GM18870 (cell line): ENCODE measurements at regions not wholly inside any gene's neighbourhood (a gene's known extent, or its start where the extent isn't known, plus 50 kb on each side); places are given as distances from the start of the nearest gene placed in this dataset.

Experiments
- ATAC-seq: cut with Tn5 transposase; IDR thresholded peaks from one replicate; pipeline ENCODE4 v1.9.1; 2021; ENCODE audit warnings: moderate library complexity; ENCODE audit not compliant: unreplicated experiment

DNA sequence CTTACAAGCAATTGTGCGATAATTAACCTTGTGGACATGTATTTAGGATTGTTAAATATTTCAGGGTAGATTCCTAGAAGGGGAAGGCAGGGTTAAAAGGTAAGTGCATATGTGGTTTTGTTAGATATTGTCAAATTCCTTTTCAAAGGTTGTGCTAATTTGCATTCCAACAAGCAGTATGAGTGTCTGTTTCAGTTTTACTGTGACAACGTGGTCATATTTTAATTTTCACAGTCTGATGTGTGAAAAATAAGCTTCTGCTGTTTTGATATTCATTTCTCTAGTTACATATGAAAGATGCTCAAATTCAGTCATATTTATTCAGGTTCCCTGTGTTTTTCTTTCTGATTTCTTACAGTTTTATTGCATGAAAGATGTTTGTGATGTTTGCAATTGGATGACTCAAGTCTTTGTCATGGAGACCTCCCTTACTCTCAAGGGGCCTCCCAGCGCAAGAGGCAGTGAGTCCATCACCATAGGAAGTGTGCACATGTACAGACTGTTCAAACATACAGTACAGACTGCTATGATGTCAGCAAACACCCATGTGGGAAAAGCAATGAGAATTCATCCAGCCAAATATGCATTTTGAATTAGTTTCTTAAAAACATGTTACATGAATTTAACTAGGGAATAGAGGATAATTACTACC, 310.8 kb downstream of the GALR1 start:
- ATAC-seq, result peak; percentile 96

DNA sequence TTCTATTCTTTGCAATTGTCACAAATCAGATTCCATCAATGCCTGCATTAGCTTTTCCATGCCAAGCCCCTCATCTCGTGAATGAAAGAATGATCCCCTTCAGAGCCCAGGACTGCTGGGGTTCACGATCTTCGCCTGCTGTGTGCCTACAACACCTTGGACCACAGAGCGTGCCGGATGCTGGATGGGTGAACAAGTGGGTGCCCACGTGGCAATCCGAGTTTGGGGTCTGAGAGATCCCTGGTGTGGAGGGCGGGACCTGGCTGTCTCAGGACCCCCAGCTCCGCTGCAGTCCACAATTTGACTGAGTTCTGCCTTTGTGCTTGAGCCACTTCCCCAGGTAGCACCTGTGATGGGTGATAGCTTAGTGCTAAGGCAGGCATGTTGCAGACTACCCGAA, 317.0 kb downstream of the GALR1 start:
- no peak for ATAC-seq

DNA sequence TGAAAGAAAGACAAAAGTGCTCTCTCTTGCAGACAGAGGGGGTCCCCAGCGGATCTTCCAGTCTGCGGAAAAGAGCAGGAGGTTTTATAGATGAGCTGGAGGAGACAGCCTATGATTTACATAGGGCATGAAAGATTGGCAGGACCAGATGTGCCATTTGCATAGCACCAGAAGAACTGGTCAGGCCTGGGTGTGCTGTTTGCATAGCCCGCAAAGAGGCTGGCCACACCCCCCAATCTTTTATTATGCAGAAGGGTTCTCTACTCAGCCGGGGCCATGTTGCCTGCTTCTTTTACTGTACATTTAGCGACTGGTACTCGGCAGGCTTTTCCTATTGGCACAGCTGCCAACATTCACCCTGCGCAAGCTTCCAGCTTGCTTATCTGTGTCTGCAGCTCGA, 317.6 kb downstream of the GALR1 start:
- no peak for ATAC-seq

DNA sequence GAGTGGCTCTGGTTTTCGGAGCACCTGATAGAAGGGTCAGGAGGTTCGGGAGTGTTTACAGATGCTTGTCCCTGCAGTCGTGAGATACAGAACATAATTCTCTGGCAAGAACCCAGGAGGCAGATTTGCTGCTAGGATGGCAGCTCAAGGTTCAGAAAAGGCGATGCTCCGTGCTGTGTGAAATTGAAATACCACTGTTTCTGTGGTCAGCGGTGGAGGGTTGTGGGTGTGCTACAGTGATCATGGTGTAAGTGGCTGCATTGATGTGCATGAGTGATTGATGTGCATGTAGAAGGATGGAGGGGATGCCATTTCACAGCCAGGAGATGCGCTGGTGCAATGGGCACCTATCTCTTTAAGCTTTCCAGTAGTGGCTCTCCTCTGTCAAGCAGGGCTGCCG, 322.1 kb downstream of the GALR1 start:
- no peak for ATAC-seq

DNA sequence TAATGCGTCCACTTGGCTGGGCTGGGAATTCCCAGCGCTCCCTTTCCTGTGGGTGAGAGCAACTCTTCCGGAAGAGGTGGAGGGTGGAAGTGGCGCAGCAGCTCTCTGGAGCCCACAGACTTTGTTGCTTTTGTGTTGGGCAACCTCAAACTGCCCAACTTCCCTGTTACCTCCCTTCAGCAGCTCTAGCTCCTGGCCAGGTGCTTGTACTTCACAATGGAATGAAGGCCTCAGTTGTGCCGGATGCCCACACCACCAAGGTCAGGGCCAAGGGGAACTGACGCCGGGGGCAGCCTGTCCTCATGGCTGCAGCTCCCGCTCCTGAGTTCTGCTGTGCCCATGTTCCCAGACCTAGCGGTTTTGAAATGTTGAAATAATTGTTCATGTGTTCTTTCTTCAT, 322.9 kb downstream of the GALR1 start:
- ATAC-seq, result no peak

DNA sequence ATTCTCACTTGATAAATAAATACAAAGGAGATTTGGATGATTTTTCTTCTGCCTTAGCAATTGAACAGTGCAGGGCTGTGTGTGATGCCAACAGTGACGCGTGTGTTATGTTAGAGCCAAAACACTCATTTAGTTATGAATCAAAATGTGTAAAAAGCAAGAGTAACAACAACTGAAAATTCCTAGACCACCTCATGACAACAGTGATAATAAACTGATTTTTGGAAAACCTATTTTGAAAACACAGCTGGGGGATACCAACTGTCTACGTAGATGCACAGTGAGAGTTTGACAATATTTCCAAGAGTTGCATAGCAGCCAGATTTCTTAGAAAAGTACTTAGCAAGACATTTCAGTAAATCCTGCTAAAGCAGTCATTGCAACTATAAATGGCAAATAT, 323.9 kb downstream of the GALR1 start:
- ATAC-seq, result no peak

DNA sequence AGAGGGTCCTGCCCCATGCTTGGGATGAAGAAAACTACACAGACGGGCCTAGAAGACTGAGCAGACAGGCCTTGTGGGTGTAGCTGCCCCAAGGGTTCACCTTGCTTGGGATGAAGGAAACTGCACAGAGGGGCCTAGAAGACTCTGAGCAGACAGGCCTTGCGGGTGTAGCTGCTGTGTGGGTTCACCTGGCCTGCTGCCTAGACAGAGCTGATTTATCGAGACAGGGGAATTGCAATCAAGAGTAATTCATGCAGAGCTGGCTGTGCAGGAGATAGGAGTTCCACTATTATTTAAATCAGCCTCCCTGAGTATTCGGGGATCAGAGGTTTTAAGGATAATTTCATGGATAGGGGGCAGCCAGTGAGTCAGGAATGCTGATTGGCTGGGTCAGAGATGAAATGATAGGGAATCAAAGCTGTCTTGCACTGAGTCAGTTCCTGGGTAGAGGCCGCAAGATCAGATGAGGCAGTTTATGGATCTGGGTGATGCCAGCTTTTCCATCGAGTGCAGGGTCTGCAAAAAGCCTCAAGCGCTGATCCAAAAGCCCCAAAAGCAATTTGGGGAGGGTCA, 341.4 kb downstream of the GALR1 start:
- no peak for ATAC-seq

DNA sequence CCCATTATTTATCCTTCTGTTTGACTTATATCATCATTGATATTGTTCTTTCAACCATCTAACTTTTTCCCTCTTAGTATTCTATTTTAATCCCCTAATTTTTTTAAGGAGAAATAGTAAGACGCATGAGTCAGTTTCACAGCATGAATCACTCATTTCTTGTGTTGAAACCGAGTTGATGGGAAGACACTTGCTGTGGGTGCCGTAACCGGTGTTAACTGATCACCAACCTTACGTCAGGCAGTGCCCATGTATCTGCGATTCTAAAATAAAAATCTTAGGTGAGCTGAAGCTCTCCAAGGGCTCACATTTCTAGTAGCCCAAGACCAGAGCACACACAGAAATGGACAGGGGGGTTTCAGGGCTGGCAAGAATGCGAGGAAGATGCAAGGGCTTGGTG, 348.1 kb downstream of the GALR1 start:
- ATAC-seq, result no peak

DNA sequence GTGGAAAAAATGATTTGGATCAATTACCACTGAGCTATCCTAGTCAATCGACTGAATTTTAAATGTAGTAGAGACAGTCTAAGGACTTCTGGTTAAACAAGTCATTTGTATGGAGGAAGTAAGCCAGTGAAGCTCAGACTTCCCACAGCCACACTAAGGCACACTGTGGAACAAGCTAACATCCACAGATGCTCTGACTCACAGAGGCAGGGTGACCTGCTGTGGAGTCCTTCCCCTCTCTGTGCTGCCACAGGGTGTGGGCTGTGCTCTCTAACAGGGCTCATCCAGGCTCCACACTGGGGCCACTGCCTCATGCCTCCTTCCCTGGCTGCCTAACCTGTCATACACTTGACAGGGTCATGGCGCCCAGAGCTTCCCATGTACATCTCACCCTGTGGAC, 351.0 kb downstream of the GALR1 start:
- no peak for ATAC-seq

DNA sequence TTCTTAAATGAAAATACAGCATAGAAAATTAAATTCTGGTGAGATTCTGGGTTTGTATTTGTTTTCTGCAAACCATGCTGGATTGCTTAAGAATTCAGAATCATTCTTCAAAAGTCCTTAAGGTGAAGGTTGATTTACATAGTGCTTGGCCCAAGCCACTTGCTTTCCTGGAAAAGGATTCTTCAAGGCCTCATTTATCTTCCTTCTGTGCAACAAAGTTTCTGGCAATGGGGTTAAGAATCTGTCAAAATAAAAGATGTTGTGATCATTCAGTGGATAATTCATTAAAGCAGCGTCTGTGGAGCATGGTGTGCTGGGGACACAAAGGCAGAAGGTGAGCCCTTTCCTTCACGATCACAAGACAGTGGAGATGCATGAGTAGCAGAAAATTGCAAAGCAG, 351.9 kb downstream of the GALR1 start:
- ATAC-seq, result no peak

DNA sequence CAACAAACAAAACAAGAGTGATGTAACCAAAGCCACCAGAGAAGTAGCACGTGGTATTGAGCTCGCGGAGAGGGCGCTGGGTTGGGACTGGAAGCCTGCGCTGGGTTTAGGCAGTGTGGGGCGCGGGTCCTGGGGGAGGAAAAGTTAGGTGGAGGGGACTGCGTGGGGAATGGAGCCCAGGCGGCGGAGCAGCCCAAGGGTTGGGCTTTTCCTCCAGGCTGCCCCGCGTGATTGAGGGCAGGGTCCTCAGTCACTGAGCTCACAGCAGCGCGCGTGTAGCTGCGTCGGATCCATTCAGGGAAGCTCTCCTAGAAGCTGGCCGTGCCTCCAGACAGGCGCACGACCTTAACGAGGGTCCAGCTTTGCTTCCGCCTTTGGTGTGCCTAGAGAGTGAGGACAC, 357.4 kb downstream of the GALR1 start:
- no peak for ATAC-seq

DNA sequence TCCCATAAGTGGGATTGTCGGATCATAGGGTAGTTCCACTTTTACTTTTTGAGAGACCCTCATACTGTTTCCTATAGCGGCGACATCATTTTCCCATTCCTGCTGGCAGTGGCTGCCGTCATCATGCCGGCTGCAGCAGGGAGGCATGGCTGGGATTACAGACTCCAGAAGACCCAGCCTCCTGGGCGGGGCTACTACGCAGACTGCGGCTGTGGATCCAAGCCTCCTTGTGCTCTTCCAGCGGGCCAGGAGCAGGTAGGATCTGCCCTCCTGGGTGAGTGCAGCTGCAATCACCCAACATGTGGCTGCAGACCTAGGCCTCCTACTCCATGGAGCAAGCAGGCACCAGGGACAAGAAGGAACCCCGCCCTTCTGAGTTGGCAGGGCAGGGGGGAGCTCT, 359.2 kb downstream of the GALR1 start:
- ATAC-seq, result no peak

DNA sequence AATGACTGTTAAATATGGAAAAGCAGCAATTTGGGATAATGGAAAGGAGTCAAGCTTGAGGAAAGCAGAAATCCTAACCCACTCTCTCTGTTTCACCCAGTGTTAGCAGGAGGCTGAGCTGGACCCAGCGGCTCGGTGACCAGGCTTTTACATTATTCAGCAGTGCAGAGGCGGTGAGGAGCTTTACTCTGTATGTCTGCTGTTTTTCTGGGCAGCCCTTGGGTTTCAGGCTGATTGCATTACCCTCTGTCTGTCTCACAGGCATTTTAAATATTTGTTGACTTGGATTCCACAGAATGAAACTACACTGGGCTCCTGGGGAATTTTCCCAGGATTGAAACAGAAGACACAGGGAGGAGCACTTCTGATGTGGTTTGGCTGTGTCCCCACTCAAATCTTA, 368.0 kb downstream of the GALR1 start:
- no peak for ATAC-seq

DNA sequence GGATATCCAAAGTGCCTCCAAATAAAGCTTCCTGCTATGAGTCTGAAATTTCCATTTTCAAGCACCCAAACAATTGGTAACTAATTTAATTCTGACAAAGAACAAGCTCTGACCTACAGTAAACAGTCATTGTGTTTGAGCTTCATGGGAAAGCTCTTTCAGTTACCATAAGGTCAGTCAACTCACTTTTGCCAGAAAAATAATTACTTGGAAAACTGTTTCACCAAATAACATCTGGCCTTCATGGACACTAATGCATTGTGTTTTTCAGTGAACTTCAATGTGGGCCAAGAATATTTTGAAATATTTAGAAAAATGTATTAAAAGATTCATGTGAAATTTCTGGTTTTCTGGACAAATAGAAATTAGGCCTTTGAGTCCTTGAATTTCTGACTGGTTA, 369.9 kb downstream of the GALR1 start:
- no peak for ATAC-seq

DNA sequence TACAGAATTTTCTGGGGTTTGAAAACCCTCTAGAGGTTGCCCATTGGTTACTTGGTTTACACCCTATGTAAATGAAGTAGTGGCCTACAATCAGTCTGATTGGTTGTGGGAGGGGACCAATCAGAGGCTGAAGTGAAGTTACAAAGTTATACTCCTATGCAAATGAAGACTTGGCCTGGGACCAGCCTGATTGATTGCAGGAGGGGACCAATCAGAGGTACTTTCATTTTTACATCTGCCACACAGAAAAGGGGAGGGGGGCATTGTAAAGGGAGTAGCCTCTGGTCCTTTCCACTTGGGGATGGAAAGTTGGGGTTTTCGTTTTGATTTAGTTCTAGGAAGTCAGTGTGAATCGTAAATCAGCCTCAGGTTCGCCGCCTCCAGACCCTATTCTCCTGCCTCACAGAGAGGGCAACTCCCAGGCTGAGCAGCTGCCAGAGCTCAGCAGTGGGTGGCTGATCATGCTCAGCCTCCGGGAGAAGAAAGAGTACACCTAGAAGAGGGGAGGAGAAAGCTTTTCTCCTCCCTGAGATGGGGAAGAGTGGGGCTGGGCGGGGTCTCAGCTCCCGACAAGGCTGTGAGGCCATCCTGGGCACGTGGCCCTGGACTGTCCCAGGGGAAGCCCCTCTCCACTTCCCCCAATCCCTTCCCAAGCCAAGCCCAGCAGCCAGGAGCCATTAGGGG, 372.5 kb downstream of the GALR1 start:
- no peak for ATAC-seq

DNA sequence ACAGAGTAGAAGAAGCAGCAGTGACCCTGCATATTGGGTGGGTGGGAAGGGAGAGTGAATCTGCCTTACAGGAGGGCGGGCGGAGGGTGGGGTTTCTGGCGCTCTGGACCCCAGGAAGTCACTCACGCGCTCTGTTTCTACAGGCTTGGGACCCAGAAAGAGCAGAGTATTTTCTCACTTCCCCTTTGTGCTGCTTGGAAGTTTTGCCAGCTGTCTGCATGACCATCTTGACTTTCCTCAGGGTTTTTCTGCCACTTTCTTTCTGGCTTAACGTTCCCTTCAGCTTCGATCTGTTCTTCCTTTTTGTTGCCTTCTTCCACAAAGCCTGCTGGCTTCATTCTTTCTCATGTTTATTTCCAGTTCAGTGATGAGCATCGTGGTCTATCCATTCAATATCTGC, 383.1 kb downstream of the GALR1 start:
- no peak for ATAC-seq

DNA sequence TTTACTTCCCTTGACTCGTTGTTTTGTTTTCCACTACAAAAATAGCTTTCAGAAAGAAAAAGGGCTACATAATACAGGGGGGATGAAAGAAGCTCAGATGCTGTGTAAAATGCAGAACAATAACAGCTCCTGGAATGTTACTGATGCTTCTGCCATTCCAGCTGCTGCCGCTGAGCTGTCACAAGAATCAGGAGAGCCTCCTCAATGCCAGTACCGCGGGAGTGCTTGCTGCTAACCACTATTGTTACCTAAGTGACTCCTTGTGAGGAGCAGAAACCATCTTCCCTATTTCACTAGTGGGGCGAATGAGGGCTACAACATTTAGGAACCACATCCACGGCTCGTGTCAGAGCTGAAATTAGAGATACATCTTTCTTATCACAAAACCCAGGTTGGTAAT, 384.8 kb downstream of the GALR1 start:
- no peak for ATAC-seq

DNA sequence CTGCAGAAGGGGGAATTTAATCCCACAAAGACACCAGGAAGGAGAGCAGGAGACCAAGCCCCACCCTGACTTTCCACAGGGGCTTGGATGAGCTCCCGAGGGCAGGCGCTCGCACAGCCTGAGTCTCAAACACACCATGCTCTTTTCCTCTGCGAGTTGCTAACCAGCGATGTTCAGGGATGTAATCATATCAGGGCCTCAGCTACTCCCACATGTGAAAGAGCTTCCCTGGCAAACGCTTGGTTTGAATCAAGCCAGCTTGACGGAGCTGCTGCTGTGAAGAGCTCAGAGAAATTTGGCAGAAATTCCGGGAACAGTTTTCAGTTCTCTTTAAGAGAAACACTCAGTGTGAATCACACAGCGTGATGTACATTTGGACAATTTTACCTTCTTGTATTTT, 385.8 kb downstream of the GALR1 start:
- no peak for ATAC-seq

DNA sequence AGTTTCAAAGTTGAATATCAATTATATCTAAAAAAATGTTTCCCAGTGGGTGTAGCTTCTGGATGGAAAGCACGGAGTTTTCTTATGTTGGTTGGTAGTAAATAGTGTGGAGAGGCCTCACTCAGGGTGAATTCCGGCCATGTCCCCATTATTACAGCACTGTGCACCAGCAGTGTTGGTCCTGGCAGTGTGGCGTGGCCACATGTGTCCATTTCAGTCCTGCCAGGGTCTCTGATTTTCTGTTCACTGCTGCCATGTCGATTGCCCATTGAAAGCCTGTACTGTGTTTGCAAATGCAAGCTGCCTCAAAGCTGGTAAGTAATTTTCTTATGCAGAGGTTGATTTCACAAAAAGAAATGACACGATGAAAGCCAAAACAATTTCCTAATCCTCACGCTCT, 386.2 kb downstream of the GALR1 start:
- no peak for ATAC-seq

DNA sequence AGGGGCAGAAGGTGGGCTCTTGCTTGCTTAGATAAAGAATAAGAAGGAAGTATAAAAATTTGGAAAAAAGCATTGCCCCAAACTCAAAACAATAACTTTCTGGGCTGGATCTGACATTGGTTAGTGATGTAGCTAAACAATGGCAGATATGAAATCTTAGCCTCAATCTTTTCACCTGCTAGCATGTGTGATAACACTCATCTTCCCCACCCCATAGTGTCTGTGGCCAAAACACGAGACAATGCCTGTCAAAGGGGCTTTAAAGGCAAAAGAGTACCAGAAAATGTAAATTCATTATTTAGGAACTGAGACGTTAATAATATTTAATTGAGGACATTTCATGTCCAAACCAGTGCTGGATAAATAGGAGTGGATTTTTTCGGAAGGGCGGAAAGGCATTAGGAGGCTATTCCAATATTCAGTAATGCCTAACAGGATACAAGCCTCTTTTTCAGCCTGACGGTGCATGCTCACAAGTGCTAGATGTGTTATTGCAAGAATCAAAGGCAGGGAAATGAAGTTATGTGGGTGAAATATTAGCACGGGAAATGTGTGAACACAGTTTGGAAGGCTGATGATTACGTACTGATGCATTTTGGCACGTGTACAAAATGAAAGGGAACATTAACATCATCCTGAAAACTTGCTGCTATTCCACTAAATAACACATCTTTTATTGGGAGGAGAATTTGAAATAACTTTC, 395.7 kb downstream of the GALR1 start:
- no peak for ATAC-seq

DNA sequence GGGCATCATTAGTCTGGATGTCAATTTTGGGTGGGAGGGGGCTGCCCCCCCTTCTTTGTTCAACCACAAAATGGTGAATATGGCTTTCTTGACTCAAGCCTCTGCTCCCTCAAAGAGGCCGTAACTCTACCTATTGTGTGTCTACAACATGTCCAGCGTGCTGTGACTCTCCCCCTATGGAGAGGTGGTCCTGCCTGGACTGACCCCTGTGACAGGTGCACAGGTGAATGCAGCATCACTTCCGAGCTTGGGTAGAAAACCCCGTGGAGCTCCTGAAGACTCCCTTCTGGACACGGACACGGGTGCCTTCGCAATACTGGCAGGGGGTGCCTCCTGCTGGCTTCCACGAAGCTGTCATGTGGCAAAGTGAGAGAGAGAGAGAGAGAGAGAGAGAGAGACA, 397.8 kb downstream of the GALR1 start:
- no peak for ATAC-seq

DNA sequence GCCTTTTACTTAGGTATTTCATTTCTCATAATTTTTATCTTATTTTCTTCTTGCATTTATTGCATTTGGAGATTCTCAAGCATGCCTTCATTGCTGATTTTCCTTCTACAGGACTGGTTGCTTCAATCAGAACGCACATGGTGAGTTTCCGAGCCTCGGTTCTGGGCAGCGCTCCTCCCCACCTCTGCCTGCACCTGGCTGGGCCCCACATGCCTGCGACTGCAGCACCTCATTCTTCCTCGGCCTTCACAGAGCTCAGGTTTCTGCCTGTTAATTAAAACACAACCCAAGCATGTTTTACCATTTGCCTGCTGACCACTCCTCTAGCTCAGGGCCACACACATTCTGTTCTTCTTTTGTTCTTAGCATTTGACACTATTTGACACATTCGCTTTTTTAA, 398.8 kb downstream of the GALR1 start:
- ATAC-seq, result no peak
